T-cell (primary cell): ENCODE measurements at regions not wholly inside any gene's neighbourhood (a gene's known extent, or its start where the extent isn't known, plus 50 kb on each side); places are given as distances from the start of the nearest gene placed in this dataset.
A peak's percentile ranks its signal among the peaks of the same experiment; 100 is the strongest.

Experiments used
- ATAC-seq, 4 experiments: fragments of 200-7000 bp in 3 of 4; fragments of 150-1000 bp in 1 of 4; cut with Tn5 transposase; replicated peaks in 1 of 4; 1 replicate in 3 of 4; 2 replicates in 1 of 4; pipeline ENCODE4 v1.10.0; 2021; ENCODE audit warnings: moderate library complexity in 3 of 4, mild to moderate bottlenecking in 2 of 4, moderate number of reproducible peaks in 1 of 4
- CTCF ChIA-PET, 2 donors: fragments of 300-600 bp; sonication (Branson Sonifier 250); formaldehyde crosslinking; loops; one replicate each; lab custom pipeline; 2022; ENCODE audit warnings: antibody characterized with exemption in 2 of 2; lab: Charles Lee
- POLR2A ChIA-PET, 2 donors: fragments of 300-600 bp; sonication (Branson Sonifier 250); formaldehyde crosslinking; loops; one replicate each; lab custom pipeline; 2022; ENCODE audit warnings: antibody characterized with exemption in 2 of 2; lab: Charles Lee
- DNase-seq, 35 experiments: peaks; one replicate each; pipeline versions ENCODE4 v3.0.0 to v3.0.0-alpha.2; 2013 to 2023
- H3K27ac ChIP-seq: one replicate; pipeline ENCODE4 v1.5.1; 2013; ENCODE audit warnings: low read length
- H3K27me3 ChIP-seq, 2 experiments: replicated peaks in 1 of 2; 1 replicate in 1 of 2; 2 replicates in 1 of 2; pipeline versions ENCODE4 v1.6.1 to v1.7.0; 2013; ENCODE audit warnings: low read length in 1 of 2, mixed read lengths in 1 of 2; ENCODE audit not compliant: control insufficient read depth in 2 of 2, insufficient read depth in 2 of 2; ENCODE audit errors: extremely low read depth in 1 of 2
- H3K36me3 ChIP-seq, 2 donors: 1 replicate in 1 of 2; 2 replicates in 1 of 2; pipeline versions ENCODE4 v1.6.1 to v1.7.0; 2013; ENCODE audit warnings: low read length in 1 of 2; ENCODE audit not compliant: control insufficient read depth in 2 of 2, insufficient read depth in 1 of 2; ENCODE audit errors: extremely low read depth in 1 of 2
- H3K4me1 ChIP-seq, 2 experiments: 1 replicate in 1 of 2; 2 replicates in 1 of 2; pipeline versions ENCODE4 v1.6.1 to v1.7.0; 2013; ENCODE audit warnings: low read length in 2 of 2, mixed read lengths in 1 of 2; ENCODE audit not compliant: insufficient read depth in 2 of 2, control insufficient read depth in 1 of 2; ENCODE audit errors: extremely low read depth in 1 of 2
- H3K4me3 ChIP-seq, 2 donors: 1 replicate in 1 of 2; 2 replicates in 1 of 2; pipeline versions ENCODE4 v1.5.1 to v1.7.0; 2013; ENCODE audit warnings: mild to moderate bottlenecking in 2 of 2, low read length in 1 of 2, moderate library complexity in 1 of 2; ENCODE audit not compliant: control insufficient read depth in 1 of 2; ENCODE audit errors: extremely low read depth in 1 of 2
- H3K9me3 ChIP-seq: 2 replicates; pipeline ENCODE4 v1.7.0; 2013
- H3K27ac Mint-ChIP-seq, 2 donors: one replicate each; pipeline ENCODE4 v1.8.0; 2020 to 2021; ENCODE audit warnings: mild to moderate bottlenecking in 2 of 2, mixed read lengths in 2 of 2
- H3K27me3 Mint-ChIP-seq, 2 donors: one replicate each; pipeline ENCODE4 v1.8.0; 2021 to 2022; ENCODE audit warnings: mixed read lengths in 2 of 2
- H3K36me3 Mint-ChIP-seq: one replicate; pipeline ENCODE4 v1.8.0; 2021; ENCODE audit warnings: mixed read lengths
- H3K4me1 Mint-ChIP-seq, 3 donors: one replicate each; pipeline ENCODE4 v1.8.0; 2020 to 2022; ENCODE audit warnings: mixed read lengths in 3 of 3, mild to moderate bottlenecking in 1 of 3
- H3K4me3 Mint-ChIP-seq, 3 donors: one replicate each; pipeline ENCODE4 v1.8.0; 2020 to 2022; ENCODE audit warnings: mild to moderate bottlenecking in 3 of 3, mixed read lengths in 3 of 3, moderate library complexity in 3 of 3
- H3K9me3 Mint-ChIP-seq, 3 donors: one replicate each; pipeline ENCODE4 v1.8.0; 2020 to 2022; ENCODE audit warnings: mixed read lengths in 3 of 3
- WGBS: methylation state at CpG from one replicate; pipeline ENCODE4 v1.1.5; 2013; ENCODE audit warnings: missing lambda C conversion rate; ENCODE audit not compliant: insufficient coverage; 5-methylcytosine and 5-hydroxymethylcytosine counted together

GRCh38 chr6:152896923-152897322 is 85.9 kb downstream of the FBXO5 start:
- ATAC-seq (no peak), DNase-seq (no peak)
- no peaks in the 10 kb centered on the region for H3K9me3 Mint-ChIP-seq
- no CpG with 5 or more reads among the region's 3 CpGs for WGBS
- no peaks in the 10 kb centered on the region for H3K9me3 ChIP-seq
- H3K4me1 Mint-ChIP-seq = peaks cover 0 to 6% (median 0%) of the 10 kb centered on the region in 3 donors
- no peak overlapping the region for H3K27ac ChIP-seq
- H3K4me3 ChIP-seq = no peak overlapping the region
- peaks cover 18 to 30% of the 10 kb centered on the region in 2 donors for H3K27me3 Mint-ChIP-seq
- no peak overlapping the region for H3K4me3 Mint-ChIP-seq
- H3K36me3 Mint-ChIP-seq = no peaks in the 10 kb centered on the region
- peaks cover 4 to 17% of the 10 kb centered on the region in 2 experiments for H3K27me3 ChIP-seq
- POLR2A ChIA-PET = no interaction called here
- H3K27ac Mint-ChIP-seq = no peak overlapping the region
- no peaks in the 10 kb centered on the region for H3K36me3 ChIP-seq
- H3K4me1 ChIP-seq = peaks cover 0 to 5% of the 10 kb centered on the region in 2 experiments
- CTCF ChIA-PET = interaction anchor here (0.6 to 1.2 kb wide), 5 partner anchors 10 to 371 kb away, joined by 3 to 9 read pairs (median 3); no protein-coding TSS in a partner anchor

GRCh38 chr6:152897807-152898399 is 84.9 kb downstream of the FBXO5 start:
- H3K27me3 ChIP-seq = peaks cover 4 to 17% of the 10 kb centered on the region in 2 experiments
- Mint-ChIP-seq H3K27ac (no peak overlapping the region), H3K9me3 (no peaks in the 10 kb centered on the region), H3K4me1 (peaks cover 0 to 6% (median 0%) of the 10 kb centered on the region in 3 donors), H3K27me3 (peaks cover 18 to 30% of the 10 kb centered on the region in 2 donors), H3K4me3 (no peak overlapping the region), H3K36me3 (no peaks in the 10 kb centered on the region)
- H3K4me3 ChIP-seq = no peak overlapping the region
- ChIA-PET POLR2A (no interaction called here), CTCF (interaction anchor here in 1 of 2 donors (1.7 kb wide), 1 partner anchor 34 kb away, joined by 3 read pairs; no protein-coding TSS in a partner anchor)
- 35% methylated on average over 8 of the region's 16 CpGs for WGBS
- H3K9me3 ChIP-seq = no peaks in the 10 kb centered on the region
- ATAC-seq (peak; percentile 64 to 73 (median 68)), DNase-seq (peak in 34 of 35 experiments; percentile 6 to 66 (median 48))
- H3K4me1 ChIP-seq = peaks cover 0 to 5% of the 10 kb centered on the region in 2 experiments
- no peaks in the 10 kb centered on the region for H3K36me3 ChIP-seq
- no peak overlapping the region for H3K27ac ChIP-seq

GRCh38 chr6:152904678-152905077 is 78.2 kb downstream of the FBXO5 start:
- Histone ChIP-seq H3K27ac (no peak overlapping the region), H3K4me3 (no peak overlapping the region), H3K4me1 (no peaks in the 10 kb centered on the region), H3K36me3 (no peaks in the 10 kb centered on the region), H3K27me3 (no peaks in the 10 kb centered on the region), H3K9me3 (no peaks in the 10 kb centered on the region)
- H3K27me3 Mint-ChIP-seq = peaks cover 13 to 18% of the 10 kb centered on the region in 2 donors
- ATAC-seq (no peak), DNase-seq (no peak)
- no peak overlapping the region for H3K4me3 Mint-ChIP-seq
- ChIA-PET POLR2A (no interaction called here), CTCF (no interaction called here)
- no peak overlapping the region for H3K27ac Mint-ChIP-seq
- H3K4me1 Mint-ChIP-seq = no peaks in the 10 kb centered on the region
- no peaks in the 10 kb centered on the region for H3K36me3 Mint-ChIP-seq
- no peaks in the 10 kb centered on the region for H3K9me3 Mint-ChIP-seq

GRCh38 chr6:152905551-152906299 is 77.1 kb downstream of the FBXO5 start:
- H3K4me3 Mint-ChIP-seq = no peak overlapping the region
- CTCF ChIA-PET = no interaction called here

GRCh38 chr6:152909241-152909640 is 73.6 kb downstream of the FBXO5 start:
- peaks cover 0 to 3% of the 10 kb centered on the region in 2 experiments for H3K27me3 ChIP-seq
- H3K9me3 ChIP-seq = no peaks in the 10 kb centered on the region
- no peaks in the 10 kb centered on the region for H3K4me1 ChIP-seq
- H3K4me3 Mint-ChIP-seq = no peak overlapping the region
- H3K36me3 Mint-ChIP-seq = no peaks in the 10 kb centered on the region
- POLR2A ChIA-PET = no interaction called here
- no peaks in the 10 kb centered on the region for H3K36me3 ChIP-seq
- WGBS = 83% methylated on average over 1 of the region's 2 CpGs
- no peak overlapping the region for H3K27ac Mint-ChIP-seq
- DNase-seq (no peak), ATAC-seq (no peak)
- H3K27ac ChIP-seq = no peak overlapping the region
- no peaks in the 10 kb centered on the region for H3K4me1 Mint-ChIP-seq
- H3K4me3 ChIP-seq = no peak overlapping the region
- CTCF ChIA-PET = no interaction called here
- peaks cover 20 to 37% of the 10 kb centered on the region in 2 donors for H3K27me3 Mint-ChIP-seq
- peaks cover 9 to 11% (median 10%) of the 10 kb centered on the region in 3 donors for H3K9me3 Mint-ChIP-seq

More at GRCh38 chr6:152905551-152906299, 77.1 kb downstream of the FBXO5 start:
- DNase-seq = no peak
- Histone ChIP-seq H3K9me3 (no peaks in the 10 kb centered on the region), H3K27me3 (no peaks in the 10 kb centered on the region), H3K27ac (no peak overlapping the region), H3K4me1 (no peaks in the 10 kb centered on the region), H3K36me3 (no peaks in the 10 kb centered on the region), H3K4me3 (no peak overlapping the region)
- Mint-ChIP-seq H3K27ac (no peak overlapping the region), H3K9me3 (no peaks in the 10 kb centered on the region), H3K4me1 (no peaks in the 10 kb centered on the region), H3K27me3 (peaks cover 13 to 18% of the 10 kb centered on the region in 2 donors), H3K36me3 (no peaks in the 10 kb centered on the region)
- POLR2A ChIA-PET = no interaction called here
- no peak for ATAC-seq
- no CpG with 5 or more reads among the region's 2 CpGs for whole genome bisulfite sequencing

- Histone ChIP-seq H3K4me1 (no peaks in the 10 kb centered on the region), H3K9me3 (no peaks in the 10 kb centered on the region), H3K27me3 (peaks cover 0 to 8% of the 10 kb centered on the region in 2 experiments), H3K36me3 (no peaks in the 10 kb centered on the region), H3K4me3 (no peak overlapping the region), H3K27ac (no peak overlapping the region)
- DNase-seq (no peak), ATAC-seq (no peak)
- no CpG with 5 or more reads among the region's 1 CpG for whole genome bisulfite sequencing
- Mint-ChIP-seq H3K4me3 (no peak overlapping the region), H3K27ac (no peak overlapping the region), H3K9me3 (peaks cover 11 to 15% (median 13%) of the 10 kb centered on the region in 3 donors), H3K4me1 (no peaks in the 10 kb centered on the region), H3K27me3 (peaks cover 26 to 52% of the 10 kb centered on the region in 2 donors), H3K36me3 (no peaks in the 10 kb centered on the region)
- POLR2A ChIA-PET = no interaction called here
- CTCF ChIA-PET = interaction anchor here in 1 of 2 donors (0.9 kb wide), 1 partner anchor 19 kb away, joined by 3 read pairs; no protein-coding TSS in a partner anchor
Observed at GRCh38 chr6:152916035-152916434, 66.8 kb downstream of the FBXO5 start.
